ENCODE measurements at regions not wholly inside any gene's neighbourhood (a gene's known extent, or its start where the extent isn't known, plus 50 kb on each side); places are given as distances from the start of the nearest gene placed in this dataset.

DNA sequence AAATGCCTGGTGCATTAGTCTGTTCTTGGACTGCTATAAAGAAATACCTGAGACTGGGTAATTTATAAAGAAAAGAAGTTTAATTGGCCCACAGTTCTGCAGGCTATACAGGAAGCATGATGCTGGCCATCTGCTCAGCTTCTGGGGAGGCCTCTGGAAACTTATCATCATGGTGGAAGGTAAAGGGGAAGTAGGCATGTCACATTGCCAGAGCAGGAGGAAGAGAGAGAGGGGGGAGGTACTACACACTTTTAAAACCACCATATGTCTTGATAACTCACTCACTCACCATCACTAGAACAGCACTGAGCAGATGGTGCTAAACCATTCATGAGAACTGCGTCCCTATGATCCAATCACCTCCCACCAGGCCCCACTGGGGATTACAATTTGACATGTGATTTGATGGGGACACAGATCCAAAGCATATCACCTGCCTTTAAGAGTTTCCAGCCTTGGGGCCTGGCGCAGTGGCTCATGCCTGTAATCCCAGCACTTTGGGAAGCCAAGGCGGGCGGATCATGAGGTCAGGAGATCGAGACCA is 219.0 kb downstream of the KATNAL1 start:
- Histone ChIP-seq H3K4me1 (ENCODE audit: control insufficient read depth, extremely low read depth, insufficient read depth, low read length) (no peaks in the 10 kb centered on the region), H3K79me2 (ENCODE audit: control insufficient read depth, insufficient read depth, low read length) (no peaks in the 10 kb centered on the region), H3K4me3 (replicated peaks in 1 of 4; ENCODE audit: control extremely low read depth in 1 of 4, insufficient read depth in 1 of 4, low read depth in 3 of 4, low read length in 4 of 4) (no peak overlapping the region), H3K9ac (ENCODE audit: insufficient read depth, low read length) (no peak overlapping the region), H3K27me3 (ENCODE audit: control insufficient read depth, insufficient read depth, low read length) (no peaks in the 10 kb centered on the region), H3K4me2 (ENCODE audit: extremely low read depth, insufficient read depth, low read length) (no peak overlapping the region), H2AFZ (ENCODE audit: low read length) (no peak overlapping the region), H4K20me1 (ENCODE audit: control insufficient read depth, extremely low read depth, insufficient read depth, low read length) (no peaks in the 10 kb centered on the region), H3K36me3 (ENCODE audit: control insufficient read depth, insufficient read depth, low read length) (no peaks in the 10 kb centered on the region), H3K27ac (ENCODE audit: insufficient read depth, low read length) (no peak overlapping the region), H3K9me3 (ENCODE audit: control insufficient read depth, insufficient read depth, low read depth, low read length) (no peaks in the 10 kb centered on the region)
- no peak for TF ChIP-seq EZH2 (IDR thresholded peaks at IDR 0.05; ENCODE audit: low read length, missing control alignments)
- TF ChIP-seq, protein P1, sequence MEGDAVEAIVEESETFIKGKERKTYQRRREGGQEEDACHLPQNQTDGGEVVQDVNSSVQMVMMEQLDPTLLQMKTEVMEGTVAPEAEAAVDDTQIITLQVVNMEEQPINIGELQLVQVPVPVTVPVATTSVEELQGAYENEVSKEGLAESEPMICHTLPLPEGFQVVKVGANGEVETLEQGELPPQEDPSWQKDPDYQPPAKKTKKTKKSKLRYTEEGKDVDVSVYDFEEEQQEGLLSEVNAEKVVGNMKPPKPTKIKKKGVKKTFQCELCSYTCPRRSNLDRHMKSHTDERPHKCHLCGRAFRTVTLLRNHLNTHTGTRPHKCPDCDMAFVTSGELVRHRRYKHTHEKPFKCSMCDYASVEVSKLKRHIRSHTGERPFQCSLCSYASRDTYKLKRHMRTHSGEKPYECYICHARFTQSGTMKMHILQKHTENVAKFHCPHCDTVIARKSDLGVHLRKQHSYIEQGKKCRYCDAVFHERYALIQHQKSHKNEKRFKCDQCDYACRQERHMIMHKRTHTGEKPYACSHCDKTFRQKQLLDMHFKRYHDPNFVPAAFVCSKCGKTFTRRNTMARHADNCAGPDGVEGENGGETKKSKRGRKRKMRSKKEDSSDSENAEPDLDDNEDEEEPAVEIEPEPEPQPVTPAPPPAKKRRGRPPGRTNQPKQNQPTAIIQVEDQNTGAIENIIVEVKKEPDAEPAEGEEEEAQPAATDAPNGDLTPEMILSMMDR (conservative IDR thresholded peaks at IDR 0.05 in 1 of 2, IDR thresholded peaks at IDR 0.05 in 1 of 2; ENCODE audit: low read depth in 1 of 2, low read length in 2 of 2), result no peak
- peak in 1 of 2 donors; percentile 43 for DNase-seq (ENCODE audit: low read depth in 2 of 2)

DNA sequence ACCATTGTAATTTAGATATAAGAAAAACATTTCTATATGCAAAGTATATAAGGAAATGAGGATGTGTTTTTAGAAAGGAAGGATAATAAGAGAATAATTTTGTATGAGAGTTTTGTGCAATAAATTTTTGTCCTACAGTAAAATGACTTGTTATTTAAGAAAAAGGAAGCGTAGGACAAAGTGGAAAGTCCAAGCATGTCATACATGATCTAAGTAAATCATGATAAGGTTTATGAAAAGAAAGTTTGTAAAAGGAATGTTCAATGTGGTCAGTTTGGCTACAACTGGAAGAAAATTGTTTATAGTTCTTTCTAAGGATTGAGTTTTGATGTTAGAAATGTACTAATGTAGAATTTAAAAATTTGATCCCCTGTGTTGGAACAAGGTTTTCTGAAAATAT is 222.3 kb downstream of the KATNAL1 start:
- Histone ChIP-seq H3K36me3 (ENCODE audit: control insufficient read depth, insufficient read depth, low read length) (no peaks in the 10 kb centered on the region), H3K27me3 (ENCODE audit: control insufficient read depth, insufficient read depth, low read length) (peaks cover 5% of the 10 kb centered on the region), H3K9ac (ENCODE audit: insufficient read depth, low read length) (no peak overlapping the region), H2AFZ (ENCODE audit: low read length) (no peak overlapping the region), H3K79me2 (ENCODE audit: control insufficient read depth, insufficient read depth, low read length) (no peaks in the 10 kb centered on the region), H3K9me3 (ENCODE audit: control insufficient read depth, insufficient read depth, low read depth, low read length) (no peaks in the 10 kb centered on the region), H4K20me1 (ENCODE audit: control insufficient read depth, extremely low read depth, insufficient read depth, low read length) (no peaks in the 10 kb centered on the region), H3K4me2 (ENCODE audit: extremely low read depth, insufficient read depth, low read length) (no peak overlapping the region), H3K27ac (ENCODE audit: insufficient read depth, low read length) (no peak overlapping the region), H3K4me3 (replicated peaks in 1 of 4; ENCODE audit: control extremely low read depth in 1 of 4, insufficient read depth in 1 of 4, low read depth in 3 of 4, low read length in 4 of 4) (no peak overlapping the region), H3K4me1 (ENCODE audit: control insufficient read depth, extremely low read depth, insufficient read depth, low read length) (no peaks in the 10 kb centered on the region)
- DNase-seq (ENCODE audit: low read depth in 2 of 2), result no peak
- TF ChIP-seq, protein P1 (conservative IDR thresholded peaks at IDR 0.05 in 1 of 2, IDR thresholded peaks at IDR 0.05 in 1 of 2; ENCODE audit: low read depth in 1 of 2, low read length in 2 of 2), result no peak
- TF ChIP-seq EZH2 (IDR thresholded peaks at IDR 0.05; ENCODE audit: low read length, missing control alignments), result no peak

DNA sequence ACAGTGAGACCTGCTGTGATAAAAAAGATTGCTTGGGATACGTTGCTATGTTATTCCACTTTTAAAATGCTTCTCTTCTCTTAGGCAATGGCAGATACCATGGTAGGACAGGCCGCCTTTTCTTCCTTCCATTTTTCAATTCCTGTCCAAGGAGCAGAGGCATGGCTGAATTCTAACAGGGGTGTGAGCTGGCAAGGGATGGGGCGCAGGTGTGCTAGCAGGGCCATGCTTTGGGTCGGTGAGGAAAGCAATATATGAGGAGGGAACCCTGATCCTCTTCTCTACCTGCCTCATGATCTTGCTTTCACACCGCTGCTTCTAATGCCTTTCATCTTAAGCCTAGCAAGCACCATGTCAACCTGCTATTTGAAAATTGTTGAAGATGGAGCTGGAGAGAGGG is 225.0 kb downstream of the KATNAL1 start:
- no peaks in the 10 kb centered on the region for H3K9me3 ChIP-seq (ENCODE audit: control insufficient read depth, insufficient read depth, low read depth, low read length)

More for the DNA sequence above, 225.0 kb downstream of the KATNAL1 start:
- TF ChIP-seq EZH2 (IDR thresholded peaks at IDR 0.05; ENCODE audit: low read length, missing control alignments), result no peak
- TF ChIP-seq, protein P1 (conservative IDR thresholded peaks at IDR 0.05 in 1 of 2, IDR thresholded peaks at IDR 0.05 in 1 of 2; ENCODE audit: low read depth in 1 of 2, low read length in 2 of 2), result no peak
- Histone ChIP-seq H3K4me3 (replicated peaks in 1 of 4; ENCODE audit: control extremely low read depth in 1 of 4, insufficient read depth in 1 of 4, low read depth in 3 of 4, low read length in 4 of 4) (no peak overlapping the region), H3K27me3 (ENCODE audit: control insufficient read depth, insufficient read depth, low read length) (peaks cover 5% of the 10 kb centered on the region), H3K4me2 (ENCODE audit: extremely low read depth, insufficient read depth, low read length) (no peak overlapping the region), H3K79me2 (ENCODE audit: control insufficient read depth, insufficient read depth, low read length) (no peaks in the 10 kb centered on the region), H3K27ac (ENCODE audit: insufficient read depth, low read length) (no peak overlapping the region), H3K9ac (ENCODE audit: insufficient read depth, low read length) (no peak overlapping the region), H4K20me1 (ENCODE audit: control insufficient read depth, extremely low read depth, insufficient read depth, low read length) (no peaks in the 10 kb centered on the region), H3K4me1 (ENCODE audit: control insufficient read depth, extremely low read depth, insufficient read depth, low read length) (no peaks in the 10 kb centered on the region), H3K36me3 (ENCODE audit: control insufficient read depth, insufficient read depth, low read length) (no peaks in the 10 kb centered on the region), H2AFZ (ENCODE audit: low read length) (no peak overlapping the region)
- no peak for DNase-seq (ENCODE audit: low read depth in 2 of 2)

All from fibroblast of lung (primary cell).